A549 (cell line): ENCODE measurements at regions not wholly inside any gene's neighbourhood (a gene's known extent, or its start where the extent isn't known, plus 50 kb on each side); places are given as distances from the start of the nearest gene placed in this dataset.

ENCODE experiments used
- CEBPB ChIP-seq, 2 experiments: fragments of >200 bp in 1 of 2; sonication (Bioruptor Twin) in 1 of 2; formaldehyde crosslinking in 1 of 2; IDR thresholded peaks; 2 replicates each; pipeline ENCODE4 v1.6.1; 2012 to 2016
- HDAC2 ChIP-seq: fragments of 200-600 bp; sonication (generic); IDR thresholded peaks from 2 replicates; pipeline ENCODE4 v1.6.1; 2016
- MAZ ChIP-seq: fragments of 150-350 bp; IDR thresholded peaks from 2 replicates; pipeline ENCODE4 v1.6.1; 2014; ENCODE audit warnings: antibody characterized with exemption, low read depth, low read length, borderline replicate concordance
- POLR2A ChIP-seq: IDR thresholded peaks from 2 replicates; pipeline ENCODE4 v1.6.1; 2012; ENCODE audit warnings: mild to moderate bottlenecking, low read length
- RAD21 ChIP-seq, 2 experiments: fragments of >200 bp in 1 of 2; sonication (Bioruptor Twin) in 1 of 2; formaldehyde crosslinking in 1 of 2; IDR thresholded peaks in 1 of 2; conservative IDR thresholded peaks in 1 of 2; 2 replicates in 1 of 2; 3 replicates in 1 of 2; pipeline ENCODE4 v1.6.1; 2012 to 2018; ENCODE audit warnings: inconsistent platforms in 1 of 2
- REST ChIP-seq: fragments of 200-600 bp; sonication (generic); IDR thresholded peaks from 2 replicates; pipeline ENCODE4 v1.6.1; 2016; ENCODE audit warnings: antibody characterized with exemption, mild to moderate bottlenecking, moderate library complexity
- RNF2 ChIP-seq: fragments of 200-600 bp; sonication (generic); IDR thresholded peaks from 2 replicates; pipeline ENCODE4 v1.6.1; 2016; ENCODE audit warnings: low read depth, mild to moderate bottlenecking, antibody characterized with exemption, moderate library complexity, borderline replicate concordance
- ZFP36 ChIP-seq: fragments of 450-650 bp; IDR thresholded peaks from 2 replicates; pipeline ENCODE4 v1.6.1; 2014; ENCODE audit warnings: borderline replicate concordance; ENCODE audit not compliant: partially characterized antibody
- TF ChIP-seq, protein P1 (sequence below): fragments of >200 bp; sonication (Bioruptor Twin); formaldehyde crosslinking; IDR thresholded peaks from 3 replicates; pipeline ENCODE4 v1.5.1; 2016
- TF ChIP-seq, protein P2 (sequence below): IDR thresholded peaks from 2 replicates; pipeline ENCODE4 v1.6.1; 2012
- TF ChIP-seq, protein P3 (sequence below): IDR thresholded peaks from 2 replicates; pipeline ENCODE4 v1.6.1; 2012; ENCODE audit warnings: low read depth, borderline replicate concordance

DNA sequence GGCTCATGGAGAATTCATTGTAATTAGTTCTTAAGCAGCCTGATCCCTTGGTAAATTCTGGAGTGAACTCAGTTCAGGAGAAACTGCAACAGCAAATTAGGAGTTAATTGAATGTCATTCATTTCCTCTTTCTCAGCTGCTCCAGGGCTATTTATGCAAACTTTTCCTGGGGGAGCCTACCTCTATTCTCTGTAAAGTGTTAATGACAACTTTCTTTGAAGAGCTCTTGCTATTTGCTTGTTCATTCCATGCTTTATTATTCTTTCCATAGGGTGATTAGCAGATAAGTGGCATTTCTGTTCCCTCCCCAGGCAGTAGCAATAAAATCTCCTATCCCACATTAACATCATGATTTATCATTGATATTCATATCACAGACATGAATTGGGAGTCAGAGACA is 267.6 kb upstream of the DDI1 start:
- TF ChIP-seq POLR2A (no peak), ZFP36 (no peak), CEBPB (IDR thresholded peaks at IDR 0.05) (no peak), REST (no peak), RAD21 (conservative IDR thresholded peaks at IDR 0.05 in 1 of 2, IDR thresholded peaks at IDR 0.05 in 1 of 2) (no peak), HDAC2 (no peak), MAZ (no peak), RNF2 (no peak)
- TF ChIP-seq, protein P1, sequence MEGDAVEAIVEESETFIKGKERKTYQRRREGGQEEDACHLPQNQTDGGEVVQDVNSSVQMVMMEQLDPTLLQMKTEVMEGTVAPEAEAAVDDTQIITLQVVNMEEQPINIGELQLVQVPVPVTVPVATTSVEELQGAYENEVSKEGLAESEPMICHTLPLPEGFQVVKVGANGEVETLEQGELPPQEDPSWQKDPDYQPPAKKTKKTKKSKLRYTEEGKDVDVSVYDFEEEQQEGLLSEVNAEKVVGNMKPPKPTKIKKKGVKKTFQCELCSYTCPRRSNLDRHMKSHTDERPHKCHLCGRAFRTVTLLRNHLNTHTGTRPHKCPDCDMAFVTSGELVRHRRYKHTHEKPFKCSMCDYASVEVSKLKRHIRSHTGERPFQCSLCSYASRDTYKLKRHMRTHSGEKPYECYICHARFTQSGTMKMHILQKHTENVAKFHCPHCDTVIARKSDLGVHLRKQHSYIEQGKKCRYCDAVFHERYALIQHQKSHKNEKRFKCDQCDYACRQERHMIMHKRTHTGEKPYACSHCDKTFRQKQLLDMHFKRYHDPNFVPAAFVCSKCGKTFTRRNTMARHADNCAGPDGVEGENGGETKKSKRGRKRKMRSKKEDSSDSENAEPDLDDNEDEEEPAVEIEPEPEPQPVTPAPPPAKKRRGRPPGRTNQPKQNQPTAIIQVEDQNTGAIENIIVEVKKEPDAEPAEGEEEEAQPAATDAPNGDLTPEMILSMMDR = no peak
- TF ChIP-seq, protein P2, sequence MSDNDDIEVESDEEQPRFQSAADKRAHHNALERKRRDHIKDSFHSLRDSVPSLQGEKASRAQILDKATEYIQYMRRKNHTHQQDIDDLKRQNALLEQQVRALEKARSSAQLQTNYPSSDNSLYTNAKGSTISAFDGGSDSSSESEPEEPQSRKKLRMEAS = no peak
- TF ChIP-seq, protein P3, sequence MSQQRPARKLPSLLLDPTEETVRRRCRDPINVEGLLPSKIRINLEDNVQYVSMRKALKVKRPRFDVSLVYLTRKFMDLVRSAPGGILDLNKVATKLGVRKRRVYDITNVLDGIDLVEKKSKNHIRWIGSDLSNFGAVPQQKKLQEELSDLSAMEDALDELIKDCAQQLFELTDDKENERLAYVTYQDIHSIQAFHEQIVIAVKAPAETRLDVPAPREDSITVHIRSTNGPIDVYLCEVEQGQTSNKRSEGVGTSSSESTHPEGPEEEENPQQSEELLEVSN = no peak
